ENCODE measurements at regions not wholly inside any gene's neighbourhood (a gene's known extent, or its start where the extent isn't known, plus 50 kb on each side); places are given as distances from the start of the nearest gene placed in this dataset.

DNA sequence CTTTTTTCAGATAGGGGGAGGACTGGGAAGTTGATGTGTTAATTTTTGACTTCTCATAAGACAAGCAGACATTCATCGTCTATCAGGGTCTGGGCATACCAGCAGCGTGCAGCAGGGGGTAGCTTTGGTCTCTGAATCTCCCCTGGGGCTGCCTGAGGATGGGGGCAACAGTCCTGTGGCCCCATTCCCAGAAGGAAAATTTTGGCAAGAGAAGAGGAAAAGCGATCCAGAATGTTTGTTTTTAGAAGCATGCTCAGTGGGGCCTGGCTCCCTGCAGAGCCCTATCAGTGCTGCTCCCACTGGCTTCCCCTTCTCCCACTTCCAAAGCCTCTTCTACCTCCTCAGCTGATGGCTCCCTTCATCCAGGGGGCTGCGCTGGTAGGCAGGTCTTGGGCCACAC, 194.8 kb upstream of the IL12B start:
- no peak for DNase-seq (ENCODE audit: low read depth in 4 of 4, low spot score in 3 of 4)

DNA sequence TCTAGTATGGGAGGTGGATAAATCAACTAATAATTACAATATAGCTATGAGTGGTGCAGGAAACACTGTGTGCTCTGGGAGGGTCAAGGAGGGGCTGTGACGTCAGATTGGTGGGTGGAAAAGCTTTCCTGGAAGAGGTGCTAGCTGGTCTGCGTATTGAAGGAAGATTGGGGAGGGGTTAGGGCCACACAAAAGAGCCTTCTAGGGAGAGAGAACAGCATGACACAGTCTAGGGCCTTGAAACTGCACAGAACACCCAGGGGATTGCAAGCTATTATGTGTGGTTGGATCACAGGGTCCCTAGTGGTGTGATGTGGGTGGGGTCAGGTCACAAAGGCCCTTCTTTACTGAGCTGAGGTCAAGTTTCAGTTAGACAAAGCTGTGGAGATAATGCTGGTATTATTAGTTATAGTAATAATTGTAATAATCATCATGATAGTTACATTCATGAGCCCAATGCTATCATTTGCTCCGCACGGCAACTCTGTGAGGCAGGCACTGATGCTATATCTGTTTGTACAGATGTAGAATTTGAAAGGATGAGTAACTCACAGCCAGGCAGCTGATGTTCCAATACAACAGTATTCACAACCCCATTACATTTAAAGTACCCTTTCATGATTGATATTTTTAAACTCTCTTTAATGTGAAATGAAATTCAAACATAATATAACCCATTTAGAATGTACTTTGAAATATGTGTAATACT, 197.4 kb upstream of the IL12B start:
- DNase-seq (ENCODE audit: low read depth in 4 of 4, low spot score in 3 of 4), result no peak

DNA sequence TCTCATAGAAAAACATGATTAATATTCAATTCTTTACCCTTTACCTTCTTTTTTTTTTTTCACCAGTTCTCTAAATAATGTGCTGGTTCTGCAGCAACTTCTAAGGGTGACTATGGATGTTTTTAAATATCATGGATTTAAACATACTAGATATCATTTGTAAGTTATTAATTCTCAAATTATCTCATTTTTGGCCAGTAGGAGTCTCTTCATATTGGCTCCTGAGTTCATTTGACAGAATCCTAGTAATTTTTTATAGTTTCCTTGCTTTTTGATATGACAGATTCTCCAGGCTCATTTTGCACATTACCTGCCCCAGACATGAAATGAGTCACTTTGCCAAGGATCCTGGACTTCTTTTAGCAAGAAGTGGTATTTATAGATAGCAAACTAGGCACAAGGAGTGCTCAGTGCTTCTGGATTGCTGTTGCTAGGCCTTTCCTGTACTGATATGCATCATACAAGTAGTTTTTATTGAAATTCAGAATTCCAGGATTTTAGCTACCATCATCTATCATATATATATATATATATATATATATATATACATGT, 201.3 kb upstream of the IL12B start:
- no peak for DNase-seq (ENCODE audit: low read depth in 4 of 4, low spot score in 3 of 4)

DNA sequence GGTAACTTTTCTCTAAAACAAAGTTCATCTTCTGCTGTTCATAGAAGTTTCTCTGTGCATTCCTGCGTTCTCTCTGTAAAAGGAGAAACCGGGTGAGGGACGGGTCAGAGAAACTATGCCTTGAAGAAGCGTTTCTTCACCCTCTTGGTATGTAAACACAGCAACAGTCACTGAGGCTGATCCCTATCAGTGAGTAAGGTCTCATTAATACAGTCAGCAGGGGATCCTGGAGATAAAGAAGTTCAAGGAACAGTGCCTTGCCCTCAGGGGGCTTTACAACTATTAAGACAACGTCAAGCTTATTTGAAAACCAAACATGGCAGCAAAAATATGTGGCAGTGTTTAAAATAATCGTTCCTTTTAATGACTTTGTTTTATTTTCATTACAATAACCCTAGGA, 202.9 kb upstream of the IL12B start:
- no peak for DNase-seq (ENCODE audit: low read depth in 4 of 4, low spot score in 3 of 4)

DNA sequence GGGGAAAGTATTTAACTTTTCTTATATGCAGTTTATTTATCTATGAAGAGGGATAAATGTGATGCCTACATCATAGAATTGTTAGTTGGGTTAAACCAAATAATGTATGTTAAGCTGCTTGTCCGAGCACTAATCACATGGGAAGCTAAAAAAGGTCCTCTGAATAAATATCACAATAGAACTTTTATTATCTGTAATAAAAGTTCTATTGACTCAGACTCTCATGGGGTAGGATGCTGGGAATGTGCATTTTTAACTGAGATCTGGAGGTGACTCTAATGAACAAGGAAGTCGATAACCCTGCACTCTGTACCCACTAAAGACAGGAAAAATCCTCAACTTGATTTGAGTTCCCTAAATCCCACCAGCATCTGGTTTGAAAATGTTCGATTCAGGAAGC, 205.9 kb upstream of the IL12B start:
- no peak for DNase-seq (ENCODE audit: low read depth in 4 of 4, low spot score in 3 of 4)

DNA sequence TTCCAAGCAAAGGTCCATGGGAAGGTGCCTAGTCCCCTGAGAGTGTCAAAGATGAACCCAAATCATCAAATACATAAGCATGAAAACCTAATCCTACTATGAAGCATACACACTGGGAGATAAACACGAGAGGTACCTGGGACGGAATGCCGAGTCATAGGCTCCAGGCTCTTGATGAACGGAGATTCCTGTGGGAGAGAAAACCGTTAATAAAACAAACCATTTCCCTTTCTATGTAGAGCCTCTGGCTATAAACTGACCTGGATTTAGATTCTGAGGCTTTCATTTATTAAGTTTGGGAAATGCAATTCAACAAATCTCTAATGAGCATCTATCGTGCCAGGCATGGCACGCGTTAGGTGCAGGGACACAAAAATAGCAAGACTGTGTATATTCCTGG, 206.4 kb upstream of the IL12B start:
- no peak for DNase-seq (ENCODE audit: low read depth in 4 of 4, low spot score in 3 of 4)

DNA sequence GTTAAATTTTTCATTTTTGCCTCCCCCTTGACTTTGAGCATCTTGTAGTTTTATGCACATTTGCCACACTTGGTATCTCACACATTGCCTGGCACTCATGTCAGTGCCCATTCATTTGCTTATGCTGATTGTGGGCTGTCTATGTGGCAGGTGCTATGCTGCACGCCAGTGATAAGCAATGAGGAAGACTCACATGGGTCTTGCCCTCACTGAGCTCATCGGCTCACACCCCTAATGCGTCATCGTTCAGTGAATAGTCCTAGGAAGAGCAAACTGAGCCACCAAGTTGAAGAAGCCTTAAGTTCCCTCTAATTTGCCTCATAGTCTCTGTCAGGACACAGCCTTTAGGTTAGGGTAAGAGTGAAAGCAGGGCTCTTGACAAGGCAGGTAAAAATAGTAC, 209.4 kb upstream of the IL12B start:
- no peak for DNase-seq (ENCODE audit: low read depth in 4 of 4, low spot score in 3 of 4)

DNA sequence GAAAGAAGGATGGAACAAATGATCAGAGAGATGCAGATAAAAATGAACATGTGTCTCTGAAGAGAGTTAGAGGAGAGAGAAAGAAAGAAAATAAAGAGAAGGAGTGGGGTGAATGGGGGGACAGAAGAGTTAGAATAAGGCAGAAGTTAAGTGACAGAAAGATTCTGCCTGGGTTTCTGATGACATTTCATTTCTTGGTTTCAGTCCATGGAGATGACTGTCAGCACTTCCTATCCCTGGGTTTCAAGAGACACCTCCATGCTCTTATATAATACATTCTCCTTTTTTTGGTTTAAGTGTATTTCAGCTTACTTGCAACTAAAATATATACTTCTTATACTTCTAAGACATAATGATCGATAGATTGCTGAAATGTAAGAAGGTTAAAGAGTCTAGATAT, 213.0 kb upstream of the IL12B start:
- no peak for DNase-seq (ENCODE audit: low read depth in 4 of 4, low spot score in 3 of 4)

DNA sequence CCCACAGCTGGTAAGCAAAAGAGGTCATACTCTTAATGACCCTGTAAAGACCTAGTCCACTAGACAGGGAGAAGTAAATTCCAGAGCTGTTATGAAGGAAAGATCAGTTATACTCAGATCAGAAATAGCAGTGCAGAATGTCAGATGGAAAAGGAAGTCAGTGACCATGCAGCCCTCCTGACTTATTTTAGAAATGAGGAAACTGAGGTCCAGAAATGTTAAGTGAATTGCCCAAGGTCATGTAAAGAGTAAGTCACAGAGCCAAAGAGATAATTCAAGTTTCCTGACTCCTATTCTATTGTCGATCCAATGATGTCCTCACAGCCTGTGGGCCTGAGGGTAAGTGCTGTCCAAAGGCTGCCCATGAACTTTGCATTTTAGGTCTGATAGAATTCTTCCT, 214.9 kb upstream of the IL12B start:
- no peak for DNase-seq (ENCODE audit: low read depth in 4 of 4, low spot score in 3 of 4)

DNA sequence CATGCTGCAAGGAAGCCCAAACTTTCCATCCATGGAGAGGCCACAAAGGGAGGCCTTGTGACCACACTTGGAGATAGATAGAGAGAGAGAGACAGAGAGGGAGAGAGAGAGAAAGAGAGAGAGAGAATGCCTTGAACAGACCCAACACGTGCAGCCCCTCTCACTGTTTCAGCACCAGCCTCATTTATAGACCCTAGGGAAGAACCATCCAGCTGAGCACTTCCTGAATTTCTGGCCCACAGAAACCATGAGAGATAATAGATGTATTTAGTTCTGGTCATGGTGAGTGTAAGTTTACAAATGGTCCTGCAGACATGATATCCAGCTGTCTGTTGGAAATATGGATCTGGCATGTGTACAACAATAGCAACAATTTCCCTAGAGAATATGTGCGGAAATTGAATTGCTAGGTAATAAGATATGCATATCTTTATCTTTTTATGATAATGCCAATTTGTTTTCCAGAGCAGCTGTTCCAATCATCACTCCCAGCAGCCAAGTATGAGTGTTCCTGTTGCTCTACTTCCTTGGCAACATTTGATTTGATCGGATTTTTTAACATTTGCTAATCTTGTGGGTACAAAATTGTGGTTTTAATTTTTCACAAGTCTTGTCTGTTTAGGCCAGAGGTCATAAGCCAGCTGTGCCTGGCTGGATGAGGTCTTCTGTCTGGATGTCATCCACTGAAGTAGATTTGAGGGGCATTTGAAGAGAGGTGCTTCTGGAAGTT, 217.3 kb upstream of the IL12B start:
- DNase-seq (ENCODE audit: low read depth in 4 of 4, low spot score in 3 of 4), result no peak

DNA sequence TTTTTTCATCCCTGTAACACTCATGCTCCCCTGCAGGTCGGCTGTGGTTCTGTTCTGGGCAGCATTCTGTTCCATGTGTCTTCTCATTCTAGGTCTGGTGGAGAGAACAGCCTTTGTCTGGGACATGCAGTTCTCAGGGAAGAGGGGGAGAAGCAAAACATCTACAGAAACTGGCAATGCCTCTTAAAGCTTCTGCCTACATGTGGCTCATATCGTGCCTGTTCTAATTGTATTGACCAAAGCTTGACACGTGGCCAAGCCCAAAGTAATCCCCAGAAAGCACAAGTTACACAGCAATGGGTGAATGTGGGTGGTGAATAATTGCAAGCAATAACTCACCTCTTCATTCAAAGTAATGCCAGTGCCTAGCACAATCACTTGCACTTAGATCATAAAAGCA, 218.2 kb upstream of the IL12B start:
- DNase-seq (ENCODE audit: low read depth in 4 of 4, low spot score in 3 of 4), result no peak

DNA sequence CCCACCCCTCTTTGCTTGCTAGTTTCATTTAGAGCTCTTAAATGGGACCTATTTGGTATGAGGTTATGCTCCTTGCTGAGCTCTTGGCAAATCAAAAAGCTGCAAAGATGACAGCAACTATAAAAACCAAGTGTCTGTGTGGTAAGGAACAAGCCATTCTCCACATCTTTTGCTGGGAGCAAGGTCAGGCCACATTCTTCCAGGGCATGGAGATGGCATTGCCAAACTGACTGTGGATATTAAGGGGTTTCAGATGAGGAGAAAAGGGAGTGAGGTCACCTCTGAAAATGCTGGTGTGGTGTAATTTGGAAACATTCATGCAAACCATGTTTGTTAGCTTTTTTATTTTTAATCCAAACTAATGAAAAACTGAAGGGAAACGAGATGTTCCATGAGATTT, 218.8 kb upstream of the IL12B start:
- DNase-seq (ENCODE audit: low read depth in 4 of 4, low spot score in 3 of 4), result no peak

DNA sequence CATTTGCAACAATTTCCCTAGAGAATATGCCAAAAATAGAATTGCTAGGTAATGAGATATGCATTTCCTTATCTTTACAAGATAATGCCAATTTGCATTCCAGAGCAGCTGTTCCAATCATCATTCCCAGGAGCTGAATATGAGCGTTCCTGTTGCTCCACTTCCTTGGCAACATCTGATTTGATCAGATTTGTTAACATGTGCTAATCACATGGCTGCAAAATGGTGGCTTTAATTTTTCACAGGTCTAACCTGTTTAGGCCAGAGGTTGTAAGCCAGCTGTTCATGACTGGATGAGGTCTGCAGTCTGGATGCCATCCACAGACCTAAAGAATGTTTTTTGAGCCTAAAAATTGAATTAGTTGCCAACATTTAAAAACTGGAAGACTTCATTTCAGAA, 220.7 kb upstream of the IL12B start:
- DNase-seq (ENCODE audit: low read depth in 4 of 4, low spot score in 3 of 4), result no peak

DNA sequence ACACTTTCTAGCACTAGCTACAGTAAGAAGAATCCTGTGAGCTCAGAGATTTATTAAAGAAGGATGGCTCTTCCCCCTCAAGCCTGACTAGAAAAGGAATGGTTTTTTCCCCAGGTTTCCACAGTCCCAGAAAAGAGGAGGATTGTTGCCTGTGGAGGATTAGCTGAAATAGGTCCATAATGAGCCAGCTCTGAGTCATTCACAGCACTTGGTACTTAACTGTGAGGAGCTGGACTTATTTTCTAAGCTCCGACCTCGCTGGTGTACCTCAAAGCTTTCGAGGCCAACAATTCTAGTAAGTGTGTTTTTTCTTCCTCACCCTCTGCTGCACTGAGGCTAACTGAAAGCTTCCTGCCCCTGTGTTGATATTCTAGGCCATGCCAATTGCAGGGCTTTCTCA, 222.5 kb upstream of the IL12B start:
- no peak for DNase-seq (ENCODE audit: low read depth in 4 of 4, low spot score in 3 of 4)

DNA sequence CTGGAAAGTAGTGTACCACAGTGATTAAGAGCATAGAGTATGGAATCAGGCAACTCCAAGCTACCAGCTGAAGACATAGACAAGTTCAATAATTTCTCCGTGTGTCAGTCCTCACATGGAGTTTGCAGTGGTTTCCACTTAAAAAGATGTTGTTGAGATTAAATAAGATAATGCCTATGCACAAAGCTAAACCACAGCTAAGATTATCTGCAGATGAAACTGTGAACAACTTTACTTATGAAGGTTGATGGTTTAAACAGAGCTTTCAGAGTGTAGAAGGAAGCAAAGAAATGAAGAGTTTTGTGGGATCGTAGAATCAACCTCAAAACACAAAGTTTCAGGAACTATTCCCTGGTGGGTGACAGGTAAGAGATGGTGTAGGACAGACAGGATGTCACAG, 223.5 kb upstream of the IL12B start:
- no peak for DNase-seq (ENCODE audit: low read depth in 4 of 4, low spot score in 3 of 4)

DNA sequence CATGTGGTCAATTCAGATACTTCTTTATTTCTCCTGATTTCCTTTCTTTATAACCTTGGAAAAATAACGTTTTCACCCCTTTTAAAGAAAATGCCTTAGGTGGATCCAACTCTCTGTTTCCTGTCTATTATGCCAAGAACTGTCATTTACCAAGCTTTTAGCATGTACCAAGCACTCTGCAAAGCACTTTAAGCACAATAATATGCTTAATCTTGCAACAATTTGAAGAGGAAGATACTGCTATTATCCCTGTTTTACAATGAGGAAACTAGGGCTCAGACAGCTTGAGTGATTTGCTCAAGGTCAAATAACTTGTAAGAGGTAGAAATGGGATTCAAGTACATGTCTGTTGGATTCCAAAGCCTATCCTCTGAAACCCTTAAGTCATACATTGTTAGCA, 224.8 kb upstream of the IL12B start:
- DNase-seq (ENCODE audit: low read depth in 4 of 4, low spot score in 3 of 4), result no peak

DNA sequence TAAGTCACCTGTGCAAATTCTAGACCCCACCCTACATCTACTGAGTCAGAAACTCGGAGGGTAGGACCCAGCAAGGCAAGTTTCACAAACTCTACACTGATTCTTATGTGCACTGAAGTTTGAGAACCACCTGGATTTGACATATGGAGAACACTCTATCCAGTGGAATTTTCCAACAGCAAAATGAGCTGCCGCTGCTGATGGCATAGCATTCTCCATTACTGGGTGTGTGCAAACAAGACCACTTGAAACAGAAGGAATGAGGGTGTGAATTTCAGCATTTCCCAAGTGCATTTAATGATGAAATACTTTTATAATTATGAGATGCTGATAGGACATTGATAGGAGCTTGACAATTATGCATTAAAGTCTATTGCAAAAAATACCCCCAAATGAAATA, 229.1 kb upstream of the IL12B start:
- DNase-seq (ENCODE audit: low read depth in 4 of 4, low spot score in 3 of 4), result no peak

DNA sequence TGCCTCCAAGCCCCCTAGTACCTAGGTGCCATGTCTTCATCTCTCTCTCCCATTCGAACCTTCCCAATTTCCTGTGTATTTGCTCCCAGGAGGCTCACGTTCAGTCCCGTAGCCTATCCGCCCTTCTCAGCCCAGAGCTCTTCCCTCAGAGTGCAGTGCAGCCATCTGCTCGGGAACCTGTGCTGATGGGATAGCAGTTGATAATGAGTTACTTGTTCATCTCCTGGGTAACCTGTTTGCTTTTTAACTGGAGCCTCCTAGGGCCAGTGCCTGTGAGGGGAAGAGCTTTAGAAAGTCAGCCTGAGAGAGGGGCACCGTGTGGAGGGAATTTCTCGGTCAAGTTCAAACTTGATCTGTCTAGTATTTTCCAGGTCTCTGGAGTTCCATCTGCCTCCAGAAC, 229.8 kb upstream of the IL12B start:
- DNase-seq (ENCODE audit: low read depth in 4 of 4, low spot score in 3 of 4), result no peak

DNA sequence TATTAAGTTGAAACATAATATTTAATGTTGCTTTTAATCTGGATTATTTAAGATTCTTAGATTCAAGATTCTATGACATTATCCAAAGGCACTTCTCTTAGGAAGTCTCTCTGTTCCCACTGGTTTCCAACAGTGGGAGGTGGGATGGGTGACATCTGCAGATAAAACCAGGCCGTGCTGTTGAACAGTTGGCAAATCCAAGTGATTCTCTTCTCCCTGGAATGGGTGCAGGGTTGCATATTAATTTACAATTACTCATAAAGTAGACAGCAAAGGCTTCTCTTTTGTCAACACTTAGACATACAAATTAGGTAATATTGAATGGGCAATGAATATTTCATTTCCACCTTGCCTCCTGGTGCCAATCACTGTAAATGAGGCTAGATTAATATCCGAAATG, 233.7 kb upstream of the IL12B start:
- no peak for DNase-seq (ENCODE audit: low read depth in 4 of 4, low spot score in 3 of 4)

DNA sequence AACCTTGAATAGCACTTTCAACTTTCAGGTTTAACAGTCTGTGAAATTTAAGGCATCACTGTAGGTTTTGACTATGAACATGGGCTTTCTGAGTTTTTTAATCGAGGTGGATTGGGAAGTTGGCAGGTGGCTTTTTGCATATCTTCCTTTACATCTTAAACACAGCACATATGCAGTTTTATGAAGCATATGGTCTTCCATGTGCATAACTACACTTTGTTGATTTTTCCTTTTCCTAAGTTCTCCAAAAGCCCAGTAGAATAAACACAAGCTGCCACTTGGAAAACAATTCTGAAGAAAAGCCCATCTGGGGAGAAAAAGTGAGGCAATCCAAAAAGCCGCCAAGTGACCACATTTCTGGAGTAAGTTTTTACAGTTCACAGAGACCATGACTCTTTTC, 236.5 kb upstream of the IL12B start:
- no peak for DNase-seq (ENCODE audit: low read depth in 4 of 4, low spot score in 3 of 4)

DNA sequence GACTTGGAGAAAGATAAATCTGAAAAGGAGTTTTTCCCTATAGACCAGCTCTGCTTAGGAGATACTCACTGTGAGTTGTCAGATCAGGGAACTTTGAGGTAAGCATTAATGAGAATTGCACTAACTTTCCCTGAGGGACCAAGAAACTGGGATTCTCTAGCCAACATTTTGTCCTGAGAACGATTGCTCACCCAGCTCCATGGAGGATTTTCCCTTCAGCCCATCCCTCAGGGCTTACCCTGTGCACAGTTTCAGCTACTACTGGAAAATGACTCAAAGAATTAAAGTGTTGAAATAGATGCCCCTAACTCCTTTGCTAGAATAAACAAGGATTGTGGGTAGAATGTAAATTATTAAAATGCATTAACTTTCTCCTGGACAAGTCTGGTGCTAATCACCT, 237.2 kb upstream of the IL12B start:
- no peak for DNase-seq (ENCODE audit: low read depth in 4 of 4, low spot score in 3 of 4)

DNA sequence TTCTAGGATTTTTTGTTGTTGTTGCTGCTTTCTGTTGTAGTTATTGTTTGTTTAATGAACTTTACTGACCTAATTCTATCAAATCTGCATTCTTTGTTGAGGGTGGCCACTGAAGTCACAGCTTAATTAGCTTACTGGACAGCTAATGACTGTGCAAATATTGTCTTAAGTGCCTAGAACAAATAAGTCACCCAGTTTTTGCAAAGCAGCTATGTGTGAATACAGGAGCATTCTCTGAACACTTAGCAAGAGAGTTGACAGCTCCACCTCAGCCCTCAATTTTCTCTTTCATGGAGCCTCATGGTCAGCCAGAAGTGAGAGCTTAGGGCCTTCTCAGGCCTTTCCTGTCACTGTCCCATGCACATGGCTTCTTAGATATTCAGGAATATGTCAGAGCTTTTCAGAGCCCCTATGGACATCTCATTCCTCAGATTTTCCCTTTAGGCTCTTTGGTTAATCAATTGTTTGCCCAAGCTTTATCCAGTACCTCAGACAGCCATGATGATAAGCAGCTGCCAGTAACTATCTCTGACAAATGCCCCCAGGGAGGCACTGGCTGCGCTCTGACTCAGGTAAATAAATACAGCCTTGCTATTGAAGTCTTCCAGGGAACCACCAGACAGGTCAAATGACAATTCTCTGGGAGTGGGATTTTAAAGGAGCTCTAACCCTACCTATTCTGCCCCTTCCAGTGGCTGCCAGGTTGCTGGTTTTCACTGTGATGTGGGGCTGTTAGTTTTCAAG, 241.4 kb upstream of the IL12B start:
- DNase-seq (ENCODE audit: low read depth in 4 of 4, low spot score in 3 of 4), result no peak
